HFFc6 (cell line): ENCODE measurements at regions not wholly inside any gene's neighbourhood (a gene's known extent, or its start where the extent isn't known, plus 50 kb on each side); places are given as distances from the start of the nearest gene placed in this dataset.

Source experiments
- DNase-seq: peaks from one replicate; pipeline ENCODE4 v3.0.0-alpha.2; 2018
- H3K27ac Mint-ChIP-seq: 2 replicates; pipeline ENCODE4 v1.8.0; 2020; ENCODE audit warnings: mild to moderate bottlenecking, mixed read lengths
- H3K27me3 Mint-ChIP-seq: 2 replicates; pipeline ENCODE4 v1.8.0; 2021; ENCODE audit warnings: mild to moderate bottlenecking, moderate library complexity, mixed read lengths; ENCODE audit not compliant: insufficient read depth
- H3K36me3 Mint-ChIP-seq: 2 replicates; pipeline ENCODE4 v1.8.0; 2021; ENCODE audit warnings: low read depth, mixed read lengths
- H3K4me1 Mint-ChIP-seq: 2 replicates; pipeline ENCODE4 v1.8.0; 2020; ENCODE audit warnings: low read depth, mixed read lengths
- H3K4me3 Mint-ChIP-seq: 2 replicates; pipeline ENCODE4 v1.8.0; 2020; ENCODE audit warnings: mild to moderate bottlenecking, moderate library complexity, mixed read lengths
- H3K9me3 Mint-ChIP-seq: 2 replicates; pipeline ENCODE4 v1.8.0; 2020; ENCODE audit warnings: mild to moderate bottlenecking, mixed read lengths
- CTCF ChIP-seq: fragments of 200-600 bp; sonication (generic); IDR thresholded peaks from 2 replicates; pipeline ENCODE4 v1.5.0; 2021; ENCODE audit warnings: antibody characterized with exemption, mild to moderate bottlenecking

GRCh38 chr5:158080112-158080511, 221.2 kb upstream of the CLINT1 start:
- no peak for TF ChIP-seq CTCF
- Mint-ChIP-seq H3K27me3 (peaks cover 6% of the 10 kb centered on the region; the same call in 1 of the 2 replicates), H3K4me1 (no peaks in the 10 kb centered on the region), H3K4me3 (no peak overlapping the region), H3K9me3 (no peaks in the 10 kb centered on the region), H3K27ac (no peak overlapping the region), H3K36me3 (no peaks in the 10 kb centered on the region)
- no peak for DNase-seq

- no peak overlapping the region for H3K27ac Mint-ChIP-seq
- no peak for TF ChIP-seq CTCF
- no peak for DNase-seq
- H3K9me3 Mint-ChIP-seq: no peaks in the 10 kb centered on the region
- no peaks in the 10 kb centered on the region for H3K4me1 Mint-ChIP-seq
- peaks cover 6% of the 10 kb centered on the region; the same call in 1 of the 2 replicates for H3K27me3 Mint-ChIP-seq
- H3K4me3 Mint-ChIP-seq: no peak overlapping the region
- H3K36me3 Mint-ChIP-seq: no peaks in the 10 kb centered on the region
Observed at GRCh38 chr5:158079097-158079496, 220.2 kb upstream of the CLINT1 start.

GRCh38 chr5:158074992-158075769, 216.2 kb upstream of the CLINT1 start:
- Mint-ChIP-seq H3K9me3 (no peaks in the 10 kb centered on the region), H3K4me1 (no peaks in the 10 kb centered on the region), H3K36me3 (no peaks in the 10 kb centered on the region), H3K27me3 (peaks cover 6% of the 10 kb centered on the region; the same call in 1 of the 2 replicates), H3K27ac (peak overlapping the region; percentile 42), H3K4me3 (peak overlapping the region; percentile 50)
- DNase-seq: peak; percentile 58
- peak; percentile 87 for TF ChIP-seq CTCF

- TF ChIP-seq CTCF: no peak
- no peaks in the 10 kb centered on the region for H3K9me3 Mint-ChIP-seq
- H3K27me3 Mint-ChIP-seq: peaks cover 6% of the 10 kb centered on the region; the same call in 1 of the 2 replicates
- no peak for DNase-seq
- no peak overlapping the region for H3K4me3 Mint-ChIP-seq
- no peak overlapping the region for H3K27ac Mint-ChIP-seq
- H3K4me1 Mint-ChIP-seq: no peaks in the 10 kb centered on the region
- H3K36me3 Mint-ChIP-seq: no peaks in the 10 kb centered on the region
Observed at GRCh38 chr5:158074597-158074991, 215.6 kb upstream of the CLINT1 start.

GRCh38 chr5:158070859-158071258, 211.9 kb upstream of the CLINT1 start:
- Mint-ChIP-seq H3K4me3 (no peak overlapping the region), H3K9me3 (no peaks in the 10 kb centered on the region), H3K27ac (no peak overlapping the region), H3K36me3 (no peaks in the 10 kb centered on the region), H3K27me3 (no peaks in the 10 kb centered on the region; the same call in 1 of the 2 replicates), H3K4me1 (no peaks in the 10 kb centered on the region)
- TF ChIP-seq CTCF: no peak
- no peak for DNase-seq
